ENCODE measurements at regions not wholly inside any gene's neighbourhood (a gene's known extent, or its start where the extent isn't known, plus 50 kb on each side); places are given as distances from the start of the nearest gene placed in this dataset.

- no peak overlapping the region for H3K4me3 ChIP-seq (ENCODE audit: low read depth, low read length)
- no peak for TF ChIP-seq CTCF (IDR thresholded peaks at IDR 0.05; ENCODE audit: borderline replicate concordance, insufficient read depth, low read depth, low read length)
Observed at GRCh38 chr2:126446106-126446695, 209.8 kb upstream of the GYPC start.

- TF ChIP-seq CTCF (IDR thresholded peaks at IDR 0.05; ENCODE audit: borderline replicate concordance, insufficient read depth, low read depth, low read length) = no peak
Observed at GRCh38 chr2:126448611-126449010, 207.3 kb upstream of the GYPC start.

GRCh38 chr2:126449677-126450076 is 206.3 kb upstream of the GYPC start:
- no peak overlapping the region for H3K4me3 ChIP-seq (ENCODE audit: low read depth, low read length)
- no peak for TF ChIP-seq CTCF (IDR thresholded peaks at IDR 0.05; ENCODE audit: borderline replicate concordance, insufficient read depth, low read depth, low read length)

More at GRCh38 chr2:126448611-126449010, 207.3 kb upstream of the GYPC start:
- no peak overlapping the region for H3K4me3 ChIP-seq (ENCODE audit: low read depth, low read length)

GRCh38 chr2:126463892-126464674 is 191.9 kb upstream of the GYPC start:
- no peak for TF ChIP-seq CTCF (IDR thresholded peaks at IDR 0.05; ENCODE audit: borderline replicate concordance, insufficient read depth, low read depth, low read length)
- no peak overlapping the region for H3K4me3 ChIP-seq (ENCODE audit: low read depth, low read length)

- H3K4me3 ChIP-seq (ENCODE audit: low read depth, low read length) = no peak overlapping the region
- TF ChIP-seq CTCF (IDR thresholded peaks at IDR 0.05; ENCODE audit: borderline replicate concordance, insufficient read depth, low read depth, low read length) = no peak
Observed at GRCh38 chr2:126467367-126468054, 188.4 kb upstream of the GYPC start.

GRCh38 chr2:126475031-126475430 is 180.9 kb upstream of the GYPC start:
- no peak overlapping the region for H3K4me3 ChIP-seq (ENCODE audit: low read depth, low read length)
- no peak for TF ChIP-seq CTCF (IDR thresholded peaks at IDR 0.05; ENCODE audit: borderline replicate concordance, insufficient read depth, low read depth, low read length)
